ENCODE measurements at regions not wholly inside any gene's neighbourhood (a gene's known extent, or its start where the extent isn't known, plus 50 kb on each side); places are given as distances from the start of the nearest gene placed in this dataset.

DNA sequence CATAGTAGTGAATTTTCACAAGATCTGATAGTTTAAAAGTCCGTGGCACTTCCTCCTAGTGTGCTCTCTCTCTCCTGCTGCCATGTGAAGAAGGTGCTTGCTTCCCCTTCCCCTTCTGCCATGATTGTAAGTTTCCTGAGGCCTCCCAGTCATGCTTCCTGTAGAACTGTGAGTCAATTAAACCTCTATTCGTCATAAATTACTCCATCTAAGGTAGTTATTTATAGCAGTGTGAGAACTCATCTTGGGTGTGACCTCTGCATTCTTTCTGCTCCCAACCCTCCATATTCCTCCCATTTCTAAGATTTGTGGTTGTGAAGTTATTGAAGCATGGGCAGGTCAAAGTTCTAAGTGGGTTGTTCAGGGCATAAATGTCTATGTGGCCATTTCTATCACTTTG is 62.1 kb upstream of the ADAMTS18 start:
- TF ChIP-seq POLR2AphosphoS5 (IDR thresholded peaks at IDR 0.05; ENCODE audit: low read depth, low read length) (no peak), TAF1 (IDR thresholded peaks at IDR 0.05; ENCODE audit: borderline replicate concordance, low read depth, low read length) (no peak)
